Hematopoietic multipotent progenitor cell (in vitro differentiated cells): ENCODE measurements at regions not wholly inside any gene's neighbourhood (a gene's known extent, or its start where the extent isn't known, plus 50 kb on each side); places are given as distances from the start of the nearest gene placed in this dataset.

Experiments used
- DNase-seq, 3 donors: peaks; one replicate each; pipeline ENCODE4 v3.0.0-alpha.2; 2011 to 2015; ENCODE audit warnings: low read depth in 2 of 3, low spot score in 2 of 3

GRCh38 chr10:131726967-131727366 is 173.8 kb upstream of the PPP2R2D start:
- DNase-seq, result no peak

- no peak for DNase-seq
Observed at GRCh38 chr10:131727560-131727959, 173.2 kb upstream of the PPP2R2D start.

DNA sequence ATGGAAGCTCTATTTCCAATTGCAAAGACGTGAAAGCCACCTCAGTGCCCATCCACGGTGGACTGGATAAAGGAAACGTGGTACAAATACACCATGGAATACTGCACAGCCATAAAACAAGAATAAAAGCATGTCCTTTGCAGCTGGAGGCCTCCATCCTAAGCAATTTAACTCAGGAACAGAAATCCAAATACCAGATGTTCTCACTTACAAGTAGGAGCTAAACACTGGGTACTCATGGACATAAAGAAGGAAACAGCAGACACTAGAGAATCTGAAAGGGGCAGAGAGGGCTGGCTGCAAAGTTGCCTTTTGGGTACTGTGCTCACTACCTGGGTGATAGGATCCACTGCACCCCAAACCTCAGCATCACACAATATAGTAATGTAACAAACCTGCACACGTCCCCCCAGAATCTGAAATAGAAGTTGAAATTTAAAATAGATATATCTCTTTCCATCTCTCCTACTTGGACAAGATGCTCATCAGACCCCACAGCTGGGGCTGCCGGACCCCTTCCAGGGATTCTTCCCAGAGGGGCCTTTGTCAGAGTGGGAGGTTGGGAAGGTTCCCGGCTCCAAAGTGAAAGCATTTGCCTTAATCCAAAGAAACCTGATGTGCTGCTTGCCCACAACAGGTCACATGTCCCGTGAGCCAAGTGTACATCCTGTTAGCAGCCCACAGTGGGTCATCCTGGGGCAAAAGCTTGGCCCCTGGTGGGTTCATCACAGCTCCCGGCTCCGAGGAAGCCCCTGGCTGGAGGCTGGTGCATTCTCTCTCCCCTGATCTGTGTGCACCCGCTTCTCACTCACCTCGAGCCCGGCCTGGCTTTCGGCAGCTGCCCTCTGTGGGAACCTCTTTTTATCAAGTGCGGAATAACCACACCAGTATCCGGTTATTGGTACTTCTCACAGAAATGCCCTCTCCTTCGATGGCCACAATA is 172.3 kb upstream of the PPP2R2D start:
- DNase-seq, result no peak

DNA sequence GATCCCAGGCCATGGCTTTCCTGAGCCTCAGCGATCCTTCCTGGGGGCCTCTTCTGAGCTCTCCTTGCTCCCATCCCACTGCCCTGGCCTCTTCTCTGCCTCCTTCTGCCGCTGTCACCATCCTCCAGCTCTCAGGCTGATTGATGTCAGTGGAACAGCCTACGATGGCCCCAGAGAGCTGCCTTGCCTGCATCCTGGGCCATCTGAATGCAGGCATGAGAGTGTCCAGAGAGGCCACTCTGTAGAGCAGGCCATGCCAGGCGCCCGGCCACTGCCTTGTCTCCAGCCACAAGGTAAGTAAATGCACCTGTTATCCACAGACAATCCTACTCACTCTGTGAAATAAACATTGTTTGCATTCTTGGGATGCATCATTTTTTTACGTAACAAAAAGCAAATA is 171.4 kb upstream of the PPP2R2D start:
- no peak for DNase-seq

- DNase-seq, result no peak
Observed at GRCh38 chr10:131729938-131730660, 170.7 kb upstream of the PPP2R2D start.

DNA sequence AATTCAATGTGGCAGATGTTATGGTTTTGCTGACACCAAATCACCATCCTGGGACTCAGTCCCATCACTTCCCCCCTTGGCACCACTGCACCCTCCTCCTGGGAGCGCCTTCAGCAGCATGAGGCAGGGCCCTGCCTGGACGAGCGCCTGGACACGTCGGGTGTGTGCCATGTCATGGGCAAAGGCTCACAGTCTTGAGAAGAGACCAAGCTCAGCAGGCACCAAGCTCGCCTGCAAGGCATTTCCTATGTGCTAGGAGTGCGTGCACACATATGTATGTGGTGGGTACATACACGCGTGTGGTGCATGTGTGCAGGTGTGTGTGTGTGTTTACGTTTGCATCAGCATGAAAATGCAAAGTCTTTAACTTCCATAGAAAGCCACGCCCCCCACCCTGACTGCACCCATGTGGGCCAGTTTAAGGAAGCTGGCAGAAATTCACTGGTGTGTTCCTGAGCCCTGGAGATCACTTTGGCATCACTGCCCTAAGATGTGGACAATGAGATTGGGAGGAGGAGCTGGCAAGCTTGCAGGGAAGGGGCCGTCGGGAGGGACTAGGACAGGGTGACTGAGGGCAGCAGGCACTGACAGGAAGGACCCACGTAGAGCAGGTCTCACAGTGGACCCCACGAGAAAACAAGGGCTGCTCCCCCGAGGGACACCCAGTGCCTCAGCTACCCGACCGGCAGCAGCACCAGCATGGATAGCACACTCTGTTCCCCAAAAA is 169.9 kb upstream of the PPP2R2D start:
- no peak for DNase-seq

DNA sequence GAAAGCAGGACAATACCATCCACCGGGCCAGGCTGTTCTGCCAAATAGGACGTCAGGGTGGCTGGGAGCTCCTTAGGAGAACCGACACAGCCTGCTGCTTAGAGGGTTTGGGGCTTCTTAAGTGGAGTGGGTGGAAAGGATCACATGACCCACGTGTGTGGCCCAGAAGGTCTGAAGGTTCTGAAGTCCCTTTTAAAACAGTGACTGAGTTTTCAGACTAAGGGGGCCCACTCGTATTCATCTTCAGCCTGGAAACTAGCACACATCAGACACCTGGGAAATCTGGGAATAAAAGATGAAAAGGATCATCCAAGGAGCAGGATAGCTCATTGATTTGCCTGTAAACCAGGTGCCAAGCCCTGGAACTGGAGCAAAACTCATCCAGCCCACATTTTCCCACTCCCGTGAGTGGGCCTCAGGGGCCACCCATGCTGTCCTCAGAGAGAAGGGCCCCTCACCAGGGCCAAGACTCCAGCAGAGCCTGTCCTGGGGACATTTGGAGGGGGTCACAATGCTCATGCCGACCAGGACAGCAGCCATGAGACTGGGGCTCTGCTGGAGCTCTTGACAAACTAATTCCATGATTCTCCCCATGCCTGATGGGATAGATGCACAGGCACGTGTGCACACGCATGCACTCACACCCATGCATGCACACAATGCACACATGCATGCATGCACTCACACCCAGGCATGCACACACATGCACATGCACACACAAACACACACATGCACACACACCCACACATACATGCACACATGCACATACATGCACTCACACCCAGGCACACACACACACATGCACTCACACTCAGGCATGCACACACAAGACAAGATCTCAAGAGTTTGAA is 168.8 kb upstream of the PPP2R2D start:
- DNase-seq, result no peak

DNA sequence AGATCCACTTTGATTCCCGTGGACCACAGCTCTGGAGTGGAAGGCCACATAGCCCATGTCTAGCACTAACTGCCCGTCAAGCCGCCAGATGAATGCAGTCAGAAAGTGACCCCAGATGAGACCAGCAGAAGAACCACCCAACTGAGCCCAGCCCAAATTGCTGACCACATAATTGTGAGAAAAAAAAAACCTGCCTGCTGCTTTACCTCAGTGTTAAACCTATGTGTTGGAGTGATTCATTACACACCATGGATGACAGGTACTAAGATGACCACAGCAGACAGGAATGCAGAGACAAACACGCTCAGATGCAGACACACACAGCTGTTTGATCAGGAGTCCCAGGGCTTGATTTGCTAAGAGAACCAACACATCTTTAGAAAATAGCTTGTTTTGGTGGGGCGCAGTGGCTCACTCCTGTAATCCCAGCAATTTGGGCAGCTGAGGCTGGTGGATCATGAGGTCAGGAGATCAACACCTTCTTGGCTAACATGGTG is 168.1 kb upstream of the PPP2R2D start:
- no peak for DNase-seq

DNA sequence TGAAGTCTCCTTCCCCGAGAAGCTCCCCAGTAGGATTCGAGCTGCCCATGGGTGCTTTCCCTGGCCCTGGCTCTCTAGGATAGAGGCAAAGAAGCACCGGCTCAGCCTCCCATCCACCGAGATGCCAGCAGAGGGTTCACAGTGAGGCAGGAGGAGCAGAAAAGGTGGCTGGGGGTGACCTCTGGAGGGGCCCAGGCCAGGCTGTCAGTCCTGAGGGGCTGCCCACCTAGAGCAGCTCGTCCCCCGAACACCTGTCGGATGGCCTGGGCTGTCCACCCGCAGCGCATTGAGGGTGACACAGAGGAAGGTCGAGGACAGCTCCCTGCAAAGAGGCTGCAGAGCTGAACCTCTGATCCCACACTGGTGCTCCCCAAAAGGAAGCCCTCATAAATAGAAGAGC is 167.2 kb upstream of the PPP2R2D start:
- no peak for DNase-seq

GRCh38 chr10:131735577-131735976 is 165.2 kb upstream of the PPP2R2D start:
- no peak for DNase-seq

GRCh38 chr10:131736321-131736980 is 164.4 kb upstream of the PPP2R2D start:
- no peak for DNase-seq

GRCh38 chr10:131737543-131738395 is 163.0 kb upstream of the PPP2R2D start:
- DNase-seq, result no peak

GRCh38 chr10:131738396-131738735 is 162.4 kb upstream of the PPP2R2D start:
- DNase-seq, result no peak

- no peak for DNase-seq
Observed at GRCh38 chr10:131739206-131739605, 161.6 kb upstream of the PPP2R2D start.

GRCh38 chr10:131742500-131742951 is 158.3 kb upstream of the PPP2R2D start:
- no peak for DNase-seq

- peak in 2 of 3 donors; percentile 97 to 99 for DNase-seq
Observed at GRCh38 chr10:131743190-131744151, 157.3 kb upstream of the PPP2R2D start.

DNA sequence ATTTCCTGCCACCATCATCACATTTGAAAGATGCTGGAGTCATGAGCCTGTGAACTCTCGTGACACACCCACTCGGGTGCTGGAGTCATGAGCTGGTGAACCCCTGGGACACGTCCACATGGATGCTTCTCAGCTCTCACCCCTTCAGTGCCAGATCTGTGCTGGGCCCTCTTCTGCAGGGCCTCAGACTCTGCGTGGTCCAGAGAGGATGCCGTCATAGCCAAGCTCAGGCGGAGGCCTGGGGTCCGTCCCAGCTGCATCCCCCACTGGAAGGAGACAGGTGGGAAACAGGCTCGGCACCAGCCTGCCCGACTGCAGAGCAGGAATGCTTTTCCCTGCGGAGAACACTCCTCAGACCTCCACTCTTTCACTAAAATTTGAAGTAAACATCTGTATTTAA is 156.5 kb upstream of the PPP2R2D start:
- no peak for DNase-seq

GRCh38 chr10:131745591-131745990 is 155.2 kb upstream of the PPP2R2D start:
- DNase-seq, result no peak
